Neutrophil (primary cell): ENCODE measurements at regions not wholly inside any gene's neighbourhood (a gene's known extent, or its start where the extent isn't known, plus 50 kb on each side); places are given as distances from the start of the nearest gene placed in this dataset.

Experiments used
- H3K27ac ChIP-seq: fragments of 200-600 bp; sonication (generic); 2 replicates; pipeline ENCODE4 v1.5.1; 2016; ENCODE audit warnings: mild to moderate bottlenecking, moderate library complexity
- H3K27me3 ChIP-seq: fragments of 200-600 bp; sonication (generic); 2 replicates; pipeline ENCODE4 v1.6.0; 2016; ENCODE audit warnings: mild to moderate bottlenecking
- H3K36me3 ChIP-seq: fragments of 200-600 bp; sonication (generic); 2 replicates; pipeline ENCODE4 v1.5.1; 2017
- H3K4me1 ChIP-seq, 2 experiments: fragments of 200-600 bp in 1 of 2; sonication (generic) in 1 of 2; 1 replicate in 1 of 2; 2 replicates in 1 of 2; pipeline versions ENCODE4 v1.5.1 to v1.6.1; 2013 to 2016; ENCODE audit warnings: low read depth in 1 of 2, low read length in 1 of 2, mild to moderate bottlenecking in 1 of 2, moderate library complexity in 1 of 2; ENCODE audit not compliant: control insufficient read depth in 1 of 2, insufficient read depth in 1 of 2
- H3K4me3 ChIP-seq, 2 experiments: fragments of 200-600 bp in 1 of 2; sonication (generic) in 1 of 2; 1 replicate in 1 of 2; 2 replicates in 1 of 2; pipeline ENCODE4 v1.5.1; 2013 to 2016; ENCODE audit warnings: low read depth in 1 of 2, low read length in 1 of 2, mild to moderate bottlenecking in 1 of 2, moderate library complexity in 1 of 2
- H3K9me3 ChIP-seq: fragments of 200-600 bp; sonication (generic); 2 replicates; pipeline ENCODE4 v1.5.1; 2016
- TF ChIP-seq, protein P1 (sequence below): fragments of 200-600 bp; sonication (generic); IDR thresholded peaks from 2 replicates; pipeline ENCODE4 v1.5.1; 2016; ENCODE audit warnings: antibody characterized with exemption

- TF ChIP-seq, protein P1, sequence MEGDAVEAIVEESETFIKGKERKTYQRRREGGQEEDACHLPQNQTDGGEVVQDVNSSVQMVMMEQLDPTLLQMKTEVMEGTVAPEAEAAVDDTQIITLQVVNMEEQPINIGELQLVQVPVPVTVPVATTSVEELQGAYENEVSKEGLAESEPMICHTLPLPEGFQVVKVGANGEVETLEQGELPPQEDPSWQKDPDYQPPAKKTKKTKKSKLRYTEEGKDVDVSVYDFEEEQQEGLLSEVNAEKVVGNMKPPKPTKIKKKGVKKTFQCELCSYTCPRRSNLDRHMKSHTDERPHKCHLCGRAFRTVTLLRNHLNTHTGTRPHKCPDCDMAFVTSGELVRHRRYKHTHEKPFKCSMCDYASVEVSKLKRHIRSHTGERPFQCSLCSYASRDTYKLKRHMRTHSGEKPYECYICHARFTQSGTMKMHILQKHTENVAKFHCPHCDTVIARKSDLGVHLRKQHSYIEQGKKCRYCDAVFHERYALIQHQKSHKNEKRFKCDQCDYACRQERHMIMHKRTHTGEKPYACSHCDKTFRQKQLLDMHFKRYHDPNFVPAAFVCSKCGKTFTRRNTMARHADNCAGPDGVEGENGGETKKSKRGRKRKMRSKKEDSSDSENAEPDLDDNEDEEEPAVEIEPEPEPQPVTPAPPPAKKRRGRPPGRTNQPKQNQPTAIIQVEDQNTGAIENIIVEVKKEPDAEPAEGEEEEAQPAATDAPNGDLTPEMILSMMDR = no peak
- no peak overlapping the region for H3K27ac ChIP-seq
Observed at GRCh38 chr9:129561594-129562281, 59.2 kb downstream of the C9orf50 start.

DNA sequence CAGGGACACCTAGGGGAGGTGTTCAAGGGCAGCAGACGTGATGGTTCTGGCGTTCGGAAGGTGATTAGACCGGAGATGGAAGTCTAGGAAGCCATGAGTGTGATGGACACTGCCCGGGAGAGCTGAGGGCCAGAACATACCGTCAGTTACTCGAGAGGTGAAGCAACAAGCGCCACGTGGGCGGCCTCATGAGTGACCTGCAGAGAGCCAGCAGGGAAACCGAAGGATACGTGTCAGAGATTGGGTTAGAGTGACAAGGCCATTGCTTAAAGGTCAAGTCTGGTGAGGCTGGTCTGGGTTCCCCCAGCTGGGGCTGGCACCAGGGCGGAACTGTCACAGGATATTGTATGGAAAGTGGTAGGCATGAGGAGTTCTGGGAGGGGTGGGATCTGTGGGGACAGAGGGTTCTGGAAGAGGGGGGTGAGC, 60.0 kb downstream of the C9orf50 start:
- Histone ChIP-seq H3K27me3 (no peaks in the 10 kb centered on the region), H3K36me3 (no peaks in the 10 kb centered on the region), H3K9me3 (no peaks in the 10 kb centered on the region), H3K4me1 (peaks cover 7 to 15% of the 10 kb centered on the region in 2 experiments), H3K4me3 (no peak overlapping the region), H3K27ac (no peak overlapping the region)
- TF ChIP-seq, protein P1 = no peak

More at GRCh38 chr9:129561594-129562281, 59.2 kb downstream of the C9orf50 start:
- Histone ChIP-seq H3K4me1 (peaks cover 7 to 15% of the 10 kb centered on the region in 2 experiments), H3K27me3 (peaks cover 7% of the 10 kb centered on the region), H3K4me3 (no peak overlapping the region), H3K36me3 (no peaks in the 10 kb centered on the region), H3K9me3 (no peaks in the 10 kb centered on the region)

- Histone ChIP-seq H3K36me3 (no peaks in the 10 kb centered on the region), H3K27me3 (no peaks in the 10 kb centered on the region), H3K4me1 (peaks cover 18 to 28% of the 10 kb centered on the region in 2 experiments), H3K4me3 (no peak overlapping the region), H3K9me3 (no peaks in the 10 kb centered on the region), H3K27ac (no peak overlapping the region)
- TF ChIP-seq, protein P1 = no peak
Observed at GRCh38 chr9:129559506-129559881, 61.4 kb downstream of the C9orf50 start.

DNA sequence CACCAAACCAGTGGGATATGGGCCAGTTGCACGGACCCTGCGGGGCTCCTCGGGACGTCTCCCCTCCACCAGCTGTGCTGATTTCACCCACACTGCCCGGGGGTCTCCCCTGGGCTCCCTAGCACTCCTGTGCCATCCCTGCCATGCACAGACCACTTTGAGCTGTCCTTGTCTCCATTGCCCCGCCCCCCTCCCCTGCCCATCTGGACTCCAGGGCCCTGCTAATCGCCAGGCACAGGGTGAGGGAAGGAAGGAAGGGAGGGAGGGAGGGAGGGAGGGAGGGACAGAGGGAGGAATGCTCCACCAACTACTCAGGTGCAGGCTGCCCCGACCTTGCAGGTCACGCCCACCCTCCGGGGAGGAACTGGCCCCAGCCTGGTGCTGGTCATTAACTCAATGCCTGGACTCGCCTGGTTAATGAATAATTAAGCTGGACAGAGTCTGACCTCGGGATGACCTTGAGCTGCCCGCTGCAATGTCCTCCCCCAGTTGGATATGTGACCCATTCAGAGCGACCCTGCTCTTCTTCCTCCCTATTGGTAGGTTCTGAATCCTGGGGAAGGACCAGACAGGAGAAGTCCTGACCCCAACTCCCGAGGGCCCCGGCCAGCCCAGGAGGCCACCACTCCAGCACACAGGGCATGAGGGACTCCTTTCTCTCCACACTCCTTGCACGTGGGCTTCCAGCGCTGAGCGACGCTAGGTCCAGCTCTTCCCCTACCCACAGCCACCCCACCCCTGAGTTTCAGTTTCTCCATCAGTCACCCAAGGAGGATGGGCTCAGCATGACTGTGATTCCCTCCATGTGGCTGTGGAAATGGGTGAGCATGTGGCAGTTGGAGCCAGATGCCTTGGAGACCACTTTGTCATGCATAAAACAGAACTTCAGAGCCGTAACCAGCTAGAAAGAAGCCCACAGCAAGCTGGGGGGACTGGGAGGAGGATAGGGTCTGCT, 62.1 kb downstream of the C9orf50 start:
- no peaks in the 10 kb centered on the region for H3K27me3 ChIP-seq
- H3K36me3 ChIP-seq = no peaks in the 10 kb centered on the region
- TF ChIP-seq, protein P1 = no peak
- no peak overlapping the region for H3K27ac ChIP-seq
- no peaks in the 10 kb centered on the region for H3K9me3 ChIP-seq
- no peak overlapping the region for H3K4me3 ChIP-seq
- peaks cover 25 to 34% of the 10 kb centered on the region in 2 experiments for H3K4me1 ChIP-seq

GRCh38 chr9:129558063-129558550, 62.8 kb downstream of the C9orf50 start:
- TF ChIP-seq, protein P1 = no peak
- Histone ChIP-seq H3K9me3 (no peaks in the 10 kb centered on the region), H3K4me1 (peaks cover 31 to 35% of the 10 kb centered on the region in 2 experiments), H3K4me3 (no peak overlapping the region), H3K27me3 (no peaks in the 10 kb centered on the region), H3K27ac (no peak overlapping the region), H3K36me3 (no peaks in the 10 kb centered on the region)
